ENCODE measurements at regions not wholly inside any gene's neighbourhood (a gene's known extent, or its start where the extent isn't known, plus 50 kb on each side); places are given as distances from the start of the nearest gene placed in this dataset.

DNA sequence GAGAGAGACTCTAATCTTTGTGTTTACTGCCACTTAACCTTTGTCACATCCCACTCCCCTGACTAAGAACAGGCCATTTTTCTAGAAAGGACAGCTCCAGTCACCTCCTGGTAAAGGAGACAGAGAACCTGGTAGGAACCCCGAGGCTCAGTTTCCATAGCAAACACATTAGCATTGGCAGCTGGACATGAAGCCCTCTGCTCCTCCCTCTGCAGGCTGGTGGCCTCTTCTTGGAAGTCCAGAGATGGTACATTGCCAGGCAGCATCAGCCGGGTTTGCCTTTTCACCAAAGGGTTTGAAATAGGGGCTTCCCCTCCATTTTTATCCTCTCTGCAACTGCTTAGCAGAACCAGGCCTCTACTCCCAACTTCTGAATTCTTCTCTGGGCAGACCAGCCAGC lies 213.4 kb upstream of the SEMA6D start:
- no peak overlapping the region for H2AFZ ChIP-seq (ENCODE audit: low read length)
- no peak overlapping the region for H3K9ac ChIP-seq (ENCODE audit: low read length)
- H3K27ac ChIP-seq (ENCODE audit: low read length), result no peak overlapping the region
- H3K4me1 ChIP-seq (ENCODE audit: insufficient read depth, low read length), result no peaks in the 10 kb centered on the region
- no peaks in the 10 kb centered on the region for H3K27me3 ChIP-seq (ENCODE audit: low read length)
- TF ChIP-seq EZH2phosphoT487 (IDR thresholded peaks at IDR 0.05; ENCODE audit: borderline replicate concordance, low read length) (no peak), EZH2 (IDR thresholded peaks at IDR 0.05; ENCODE audit: low read length, unreplicated experiment) (no peak)
- TF ChIP-seq, protein P1, sequence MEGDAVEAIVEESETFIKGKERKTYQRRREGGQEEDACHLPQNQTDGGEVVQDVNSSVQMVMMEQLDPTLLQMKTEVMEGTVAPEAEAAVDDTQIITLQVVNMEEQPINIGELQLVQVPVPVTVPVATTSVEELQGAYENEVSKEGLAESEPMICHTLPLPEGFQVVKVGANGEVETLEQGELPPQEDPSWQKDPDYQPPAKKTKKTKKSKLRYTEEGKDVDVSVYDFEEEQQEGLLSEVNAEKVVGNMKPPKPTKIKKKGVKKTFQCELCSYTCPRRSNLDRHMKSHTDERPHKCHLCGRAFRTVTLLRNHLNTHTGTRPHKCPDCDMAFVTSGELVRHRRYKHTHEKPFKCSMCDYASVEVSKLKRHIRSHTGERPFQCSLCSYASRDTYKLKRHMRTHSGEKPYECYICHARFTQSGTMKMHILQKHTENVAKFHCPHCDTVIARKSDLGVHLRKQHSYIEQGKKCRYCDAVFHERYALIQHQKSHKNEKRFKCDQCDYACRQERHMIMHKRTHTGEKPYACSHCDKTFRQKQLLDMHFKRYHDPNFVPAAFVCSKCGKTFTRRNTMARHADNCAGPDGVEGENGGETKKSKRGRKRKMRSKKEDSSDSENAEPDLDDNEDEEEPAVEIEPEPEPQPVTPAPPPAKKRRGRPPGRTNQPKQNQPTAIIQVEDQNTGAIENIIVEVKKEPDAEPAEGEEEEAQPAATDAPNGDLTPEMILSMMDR (conservative IDR thresholded peaks at IDR 0.05; ENCODE audit: low read depth, low read length), result no peak
- intact Hi-C loops (cut with micrococcal nuclease), result loop anchor here (5.0 kb wide), 1 partner anchor 213 kb away; the partner anchor contains the start of gene SEMA6D
- no peak for ATAC-seq
- no peak for DNase-seq
- no TSS peak for BruUV-seq (replicated peaks)
- no peak overlapping the region for H3K4me2 ChIP-seq (ENCODE audit: low read length)
- no peak overlapping the region for H3K4me3 ChIP-seq (ENCODE audit: low read length)
- H3K9me2 ChIP-seq (replicated peaks; ENCODE audit: low read length), result no peaks in the 10 kb centered on the region
- no peaks in the 10 kb centered on the region for H3K36me3 ChIP-seq (ENCODE audit: low read depth, low read length)
- H4K20me1 ChIP-seq (ENCODE audit: low read length), result no peaks in the 10 kb centered on the region
- no peaks in the 10 kb centered on the region for H3K9me3 ChIP-seq (ENCODE audit: low read length)
- no peaks in the 10 kb centered on the region for H3K79me2 ChIP-seq (ENCODE audit: low read length)
- CTCF ChIA-PET, result interaction anchor here (0.6 kb wide), 1 partner anchor 308 kb away, joined by 7 read pairs; no protein-coding TSS in a partner anchor
- POLR2A ChIA-PET (ENCODE audit: unreplicated experiment), result no interaction called here
- no peaks in the 10 kb centered on the region for H3F3A ChIP-seq (ENCODE audit: low read length, unreplicated experiment)

DNA sequence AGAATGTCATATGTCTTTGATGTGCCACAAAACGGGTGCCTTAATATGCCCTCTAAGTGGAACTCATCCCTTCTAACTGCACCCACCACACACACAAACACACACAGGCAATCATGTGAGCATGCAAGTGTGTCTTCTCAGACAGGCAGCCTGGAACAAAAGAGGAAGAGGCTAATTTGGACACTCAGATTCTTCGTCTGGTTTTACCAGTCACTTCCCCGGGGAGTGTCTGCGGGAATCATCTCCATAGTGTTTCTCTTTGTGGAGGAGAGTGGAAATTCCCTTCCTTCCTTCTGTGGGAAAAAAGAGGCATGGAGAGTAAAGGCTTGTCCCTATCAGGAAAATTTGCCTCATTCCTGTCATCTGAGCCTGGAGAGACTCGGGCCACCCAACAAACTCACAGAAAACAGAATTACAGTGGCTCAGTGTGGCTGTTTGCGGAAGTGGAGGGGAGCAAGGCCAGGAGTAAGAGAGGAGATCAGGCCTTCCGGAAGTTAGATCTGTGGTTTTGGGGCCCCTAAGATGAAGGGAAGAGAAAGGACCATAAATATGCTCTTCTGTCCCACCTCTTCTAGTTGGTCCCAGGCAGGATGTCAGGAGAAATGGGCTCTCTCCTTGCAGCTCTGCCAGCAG lies 212.6 kb upstream of the SEMA6D start:
- no peaks in the 10 kb centered on the region for H3K27me3 ChIP-seq (ENCODE audit: low read length)
- H3K4me1 ChIP-seq (ENCODE audit: insufficient read depth, low read length), result no peaks in the 10 kb centered on the region
- ATAC-seq (no peak), DNase-seq (no peak)
- TF ChIP-seq, protein P1 (conservative IDR thresholded peaks at IDR 0.05; ENCODE audit: low read depth, low read length), result no peak
- TF ChIP-seq EZH2phosphoT487 (IDR thresholded peaks at IDR 0.05; ENCODE audit: borderline replicate concordance, low read length) (no peak), EZH2 (IDR thresholded peaks at IDR 0.05; ENCODE audit: low read length, unreplicated experiment) (no peak)
- no peak overlapping the region for H2AFZ ChIP-seq (ENCODE audit: low read length)
- no peaks in the 10 kb centered on the region for H3K9me2 ChIP-seq (replicated peaks; ENCODE audit: low read length)
- H3K36me3 ChIP-seq (ENCODE audit: low read depth, low read length), result no peaks in the 10 kb centered on the region
- H4K20me1 ChIP-seq (ENCODE audit: low read length), result no peaks in the 10 kb centered on the region
- H3K4me2 ChIP-seq (ENCODE audit: low read length), result no peak overlapping the region
- no peak overlapping the region for H3K27ac ChIP-seq (ENCODE audit: low read length)
- no TSS peak for BruUV-seq (replicated peaks)
- no peaks in the 10 kb centered on the region for H3F3A ChIP-seq (ENCODE audit: low read length, unreplicated experiment)
- H3K9ac ChIP-seq (ENCODE audit: low read length), result no peak overlapping the region
- H3K79me2 ChIP-seq (ENCODE audit: low read length), result no peaks in the 10 kb centered on the region
- intact Hi-C loops (cut with micrococcal nuclease), result loop anchor here (5.0 kb wide), 1 partner anchor 213 kb away; the partner anchor contains the start of gene SEMA6D
- POLR2A ChIA-PET (ENCODE audit: unreplicated experiment), result no interaction called here
- H3K4me3 ChIP-seq (ENCODE audit: low read length), result no peak overlapping the region
- no peaks in the 10 kb centered on the region for H3K9me3 ChIP-seq (ENCODE audit: low read length)
- CTCF ChIA-PET, result no interaction called here

DNA sequence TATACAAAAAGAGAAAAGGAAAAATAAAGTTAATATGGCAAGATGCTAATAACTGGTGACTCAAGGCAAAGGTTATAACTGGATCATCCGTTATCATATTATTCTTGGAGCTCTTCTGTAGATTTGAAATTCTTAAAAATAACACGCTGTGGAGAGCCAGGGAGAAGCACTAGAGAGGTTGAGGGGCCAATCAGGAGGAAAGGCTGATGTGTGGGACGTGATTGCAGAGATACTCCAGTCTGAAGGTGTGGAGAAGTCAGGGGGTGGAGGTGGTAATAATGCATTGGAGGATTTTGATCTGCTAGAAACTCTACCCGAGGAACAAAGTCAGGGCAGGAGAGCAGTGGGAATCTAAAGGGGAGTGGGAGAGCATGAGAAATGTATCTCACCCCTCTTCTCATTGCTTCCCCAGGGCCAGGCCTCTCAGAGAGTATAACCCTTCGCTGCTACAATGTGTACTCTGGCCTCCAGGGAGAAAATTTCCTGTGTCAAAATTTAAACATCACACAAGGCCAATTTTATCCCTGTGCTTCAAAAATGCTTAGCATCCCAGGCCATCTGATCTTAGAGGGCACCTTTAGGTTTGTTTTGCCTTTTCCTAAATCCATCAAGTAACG lies 211.5 kb upstream of the SEMA6D start:
- H3K4me2 ChIP-seq (ENCODE audit: low read length), result no peak overlapping the region
- no peak overlapping the region for H3K27ac ChIP-seq (ENCODE audit: low read length)
- POLR2A ChIA-PET (ENCODE audit: unreplicated experiment), result no interaction called here

More for the DNA sequence above, 211.5 kb upstream of the SEMA6D start:
- no TSS peak for BruUV-seq (replicated peaks)
- H3K9me3 ChIP-seq (ENCODE audit: low read length), result no peaks in the 10 kb centered on the region
- intact Hi-C loops (cut with micrococcal nuclease), result no loop called here
- H3K4me1 ChIP-seq (ENCODE audit: insufficient read depth, low read length), result no peaks in the 10 kb centered on the region
- no peaks in the 10 kb centered on the region for H3K36me3 ChIP-seq (ENCODE audit: low read depth, low read length)
- TF ChIP-seq, protein P1 (conservative IDR thresholded peaks at IDR 0.05; ENCODE audit: low read depth, low read length), result no peak
- no peak for TF ChIP-seq EZH2 (IDR thresholded peaks at IDR 0.05; ENCODE audit: low read length, unreplicated experiment)
- no peak for TF ChIP-seq EZH2phosphoT487 (IDR thresholded peaks at IDR 0.05; ENCODE audit: borderline replicate concordance, low read length)
- CTCF ChIA-PET, result no interaction called here
- H3K79me2 ChIP-seq (ENCODE audit: low read length), result no peaks in the 10 kb centered on the region
- no peaks in the 10 kb centered on the region for H3F3A ChIP-seq (ENCODE audit: low read length, unreplicated experiment)
- no peak overlapping the region for H3K4me3 ChIP-seq (ENCODE audit: low read length)
- no peaks in the 10 kb centered on the region for H3K27me3 ChIP-seq (ENCODE audit: low read length)
- no peak for ATAC-seq
- H4K20me1 ChIP-seq (ENCODE audit: low read length), result no peaks in the 10 kb centered on the region
- no peaks in the 10 kb centered on the region for H3K9me2 ChIP-seq (replicated peaks; ENCODE audit: low read length)
- no peak overlapping the region for H3K9ac ChIP-seq (ENCODE audit: low read length)
- no peak for DNase-seq
- no peak overlapping the region for H2AFZ ChIP-seq (ENCODE audit: low read length)

Measured in PC-3 (cell line).